BE2C (cell line): ENCODE measurements at regions not wholly inside any gene's neighbourhood (a gene's known extent, or its start where the extent isn't known, plus 50 kb on each side); places are given as distances from the start of the nearest gene placed in this dataset.

Source experiments
- DNase-seq: peaks from one replicate; pipeline ENCODE4 v3.0.0-alpha.2; 2020
- H3K27me3 ChIP-seq: fragments of 250-450 bp; sonication (Bioruptor Pico); 2 replicates; pipeline ENCODE4 v1.5.1; 2020; ENCODE audit warnings: mild to moderate bottlenecking
- H3K36me3 ChIP-seq: fragments of 250-450 bp; sonication (Bioruptor Pico); 2 replicates; pipeline ENCODE4 v1.5.1; 2020; ENCODE audit warnings: mild to moderate bottlenecking
- H3K4me1 ChIP-seq: fragments of 250-450 bp; sonication (Bioruptor Pico); 2 replicates; pipeline ENCODE4 v1.5.1; 2020
- H3K4me3 ChIP-seq: 2 replicates; pipeline ENCODE4 v1.5.1; 2011; ENCODE audit warnings: low read depth, low read length
- H3K9me3 ChIP-seq: fragments of 250-450 bp; sonication (Bioruptor Pico); 2 replicates; pipeline ENCODE4 v1.5.1; 2020
- CTCF ChIP-seq: IDR thresholded peaks from 2 replicates; pipeline ENCODE4 v1.5.1; 2012; ENCODE audit warnings: mild to moderate bottlenecking, low read depth, low read length

GRCh38 chr3:113058188-113058587 lies 67.4 kb downstream of the GTPBP8 start:
- DNase-seq, result no peak
- no peak for TF ChIP-seq CTCF

GRCh38 chr3:113062705-113063104 lies 71.9 kb downstream of the GTPBP8 start:
- Histone ChIP-seq H3K27me3 (no peaks in the 10 kb centered on the region), H3K4me3 (no peak overlapping the region), H3K36me3 (no peaks in the 10 kb centered on the region), H3K4me1 (no peaks in the 10 kb centered on the region), H3K9me3 (no peaks in the 10 kb centered on the region)
- no peak for TF ChIP-seq CTCF
- DNase-seq, result no peak

More at GRCh38 chr3:113058188-113058587, 67.4 kb downstream of the GTPBP8 start:
- Histone ChIP-seq H3K4me1 (no peaks in the 10 kb centered on the region), H3K9me3 (no peaks in the 10 kb centered on the region), H3K4me3 (no peak overlapping the region), H3K27me3 (no peaks in the 10 kb centered on the region), H3K36me3 (no peaks in the 10 kb centered on the region)

GRCh38 chr3:113063126-113063894 lies 72.5 kb downstream of the GTPBP8 start:
- no peak for DNase-seq
- no peaks in the 10 kb centered on the region for H3K27me3 ChIP-seq
- no peaks in the 10 kb centered on the region for H3K4me1 ChIP-seq
- no peaks in the 10 kb centered on the region for H3K9me3 ChIP-seq
- no peak overlapping the region for H3K4me3 ChIP-seq
- no peak for TF ChIP-seq CTCF
- H3K36me3 ChIP-seq, result no peaks in the 10 kb centered on the region

GRCh38 chr3:113064183-113064582 lies 73.4 kb downstream of the GTPBP8 start:
- Histone ChIP-seq H3K4me3 (no peak overlapping the region), H3K9me3 (no peaks in the 10 kb centered on the region), H3K36me3 (no peaks in the 10 kb centered on the region), H3K27me3 (no peaks in the 10 kb centered on the region), H3K4me1 (no peaks in the 10 kb centered on the region)
- TF ChIP-seq CTCF, result no peak
- no peak for DNase-seq

- no peaks in the 10 kb centered on the region for H3K27me3 ChIP-seq
- H3K36me3 ChIP-seq, result no peaks in the 10 kb centered on the region
- TF ChIP-seq CTCF, result no peak
- no peak for DNase-seq
- H3K9me3 ChIP-seq, result no peaks in the 10 kb centered on the region
- H3K4me1 ChIP-seq, result no peaks in the 10 kb centered on the region
- no peak overlapping the region for H3K4me3 ChIP-seq
Measured at GRCh38 chr3:113065336-113065735, 74.6 kb downstream of the GTPBP8 start.

GRCh38 chr3:113070072-113070640 lies 79.4 kb downstream of the GTPBP8 start:
- no peak overlapping the region for H3K4me3 ChIP-seq
- H3K4me1 ChIP-seq, result no peaks in the 10 kb centered on the region
- no peaks in the 10 kb centered on the region for H3K9me3 ChIP-seq
- H3K36me3 ChIP-seq, result no peaks in the 10 kb centered on the region
- no peak for TF ChIP-seq CTCF
- no peak for DNase-seq
- H3K27me3 ChIP-seq, result no peaks in the 10 kb centered on the region
